ENCODE measurements at regions not wholly inside any gene's neighbourhood (a gene's known extent, or its start where the extent isn't known, plus 50 kb on each side); places are given as distances from the start of the nearest gene placed in this dataset.

GRCh38 chr6:78251931-78252330 is 599.1 kb downstream of the MEI4 start:
- TF ChIP-seq CTCF (IDR thresholded peaks at IDR 0.05) (no peak), EP300 (IDR thresholded peaks at IDR 0.05) (no peak), POLR2AphosphoS5 (IDR thresholded peaks at IDR 0.05) (no peak)
